ENCODE measurements at regions not wholly inside any gene's neighbourhood (a gene's known extent, or its start where the extent isn't known, plus 50 kb on each side); places are given as distances from the start of the nearest gene placed in this dataset.

DNA sequence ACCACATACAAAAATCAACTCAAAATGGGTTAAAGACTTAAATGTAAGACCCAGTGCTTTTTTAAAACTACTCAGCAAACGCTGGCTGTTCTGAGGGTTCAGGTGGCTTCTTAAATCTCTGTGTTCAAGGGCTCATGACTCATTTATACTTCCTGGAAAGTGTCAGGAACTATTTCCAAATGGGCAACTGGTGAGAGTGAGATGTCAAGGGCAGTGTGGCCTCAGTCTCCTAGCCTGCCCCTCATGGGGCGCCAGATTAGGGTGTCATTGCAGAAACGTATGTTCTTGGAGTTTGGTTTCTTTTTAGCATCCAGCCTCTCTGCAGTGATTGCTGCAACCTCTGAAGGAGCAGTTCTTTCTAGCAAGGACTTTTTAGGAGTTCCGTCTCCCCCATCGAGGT, 485.4 kb downstream of the TNS1 start:
- no peak for FAIRE-seq

- FAIRE-seq: no peak
Observed at GRCh38 chr2:217515615-217516309, 487.0 kb downstream of the TNS1 start.

GRCh38 chr2:217513258-217513657, 489.5 kb downstream of the TNS1 start:
- FAIRE-seq: no peak

- no peak for FAIRE-seq
Observed at GRCh38 chr2:217512728-217513127, 490.1 kb downstream of the TNS1 start.

- no peak for FAIRE-seq
Observed at GRCh38 chr2:217512259-217512658, 490.5 kb downstream of the TNS1 start.

- FAIRE-seq: no peak
Observed at GRCh38 chr2:217511850-217512249, 490.9 kb downstream of the TNS1 start.

DNA sequence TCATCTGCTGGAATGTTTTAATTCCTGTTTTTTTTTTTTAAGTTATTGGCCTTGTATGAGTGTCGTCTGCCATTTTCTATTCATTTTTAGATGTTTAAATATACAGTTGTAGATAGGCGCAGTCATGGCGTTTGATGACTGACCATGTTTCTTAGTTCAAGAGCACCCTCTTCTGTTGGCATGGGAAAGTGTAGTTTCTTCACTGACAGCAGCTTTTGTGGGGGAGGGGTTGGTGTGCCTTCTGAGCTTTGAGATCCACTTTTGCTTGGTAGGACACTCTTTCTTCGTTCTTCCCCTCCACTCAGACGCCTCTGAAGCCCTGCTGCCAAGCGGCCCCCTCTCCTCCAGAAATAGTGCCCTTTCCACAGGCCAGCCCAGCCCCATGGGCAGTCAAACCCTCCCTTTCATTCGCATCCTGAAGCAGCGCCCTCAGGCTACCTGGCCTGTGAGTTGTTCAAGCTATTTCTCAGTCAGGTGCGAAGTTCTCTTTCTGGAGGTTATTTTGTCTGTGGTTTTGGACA, 492.0 kb downstream of the TNS1 start:
- peak; percentile 99 for FAIRE-seq

DNA sequence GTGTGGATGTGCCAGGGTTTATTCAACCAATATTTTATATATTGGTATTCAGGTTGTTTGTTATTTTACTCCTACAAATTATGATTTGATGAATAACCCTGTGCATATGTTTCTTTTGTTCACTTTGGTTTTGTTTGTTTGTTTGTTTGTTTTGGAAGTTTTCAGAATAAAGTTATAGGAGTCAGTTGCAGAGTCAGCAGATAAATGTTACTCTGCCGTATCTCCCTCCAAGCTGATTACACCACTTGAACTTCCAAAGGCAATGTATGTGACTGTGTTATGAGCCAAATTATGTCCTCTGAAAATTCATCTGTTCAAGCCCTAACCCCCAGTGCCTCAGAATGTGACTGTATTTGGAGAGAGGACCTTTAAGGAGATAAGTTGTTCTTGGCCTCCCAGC, 497.5 kb downstream of the TNS1 start:
- no peak for FAIRE-seq

DNA sequence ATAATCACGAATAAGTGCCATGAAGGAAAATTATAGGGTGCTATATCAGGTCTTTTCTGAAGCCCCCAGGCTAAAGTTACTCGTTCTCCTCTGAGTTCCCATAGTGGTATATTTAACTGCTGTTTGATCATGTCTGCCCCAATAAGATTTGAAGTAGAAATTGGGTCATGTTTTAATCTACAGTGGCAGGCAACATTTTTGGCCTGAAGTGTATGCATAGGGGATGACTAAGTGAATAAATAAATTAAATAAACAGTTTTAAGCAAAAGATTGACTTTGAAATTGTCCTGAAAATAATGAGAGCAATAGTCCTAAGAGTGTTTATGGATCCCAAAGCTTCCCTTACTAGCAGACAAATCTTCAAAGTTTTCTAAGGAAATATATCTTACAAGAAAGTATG, 500.9 kb downstream of the TNS1 start:
- FAIRE-seq: no peak

GRCh38 chr2:217497843-217498377, 504.9 kb downstream of the TNS1 start:
- no peak for FAIRE-seq

DNA sequence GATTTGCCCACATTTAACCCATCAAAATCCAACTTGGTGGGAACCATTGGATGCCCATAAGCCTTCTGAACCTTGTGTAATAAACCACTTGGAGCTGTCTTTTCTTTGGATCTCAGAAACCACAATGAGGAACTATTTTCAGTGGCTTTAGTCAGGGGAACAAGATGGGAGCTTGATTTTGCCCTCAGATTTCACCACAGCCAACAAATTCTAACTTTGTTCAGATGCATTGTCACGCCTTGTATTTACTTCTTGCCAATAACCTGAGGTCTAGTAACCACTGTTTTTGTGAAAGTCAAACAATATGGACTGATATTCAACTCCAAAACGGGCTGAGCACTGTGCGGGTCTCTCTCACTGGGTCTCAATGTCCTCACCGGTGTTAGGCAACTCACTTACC, 508.2 kb downstream of the TNS1 start:
- FAIRE-seq: no peak

DNA sequence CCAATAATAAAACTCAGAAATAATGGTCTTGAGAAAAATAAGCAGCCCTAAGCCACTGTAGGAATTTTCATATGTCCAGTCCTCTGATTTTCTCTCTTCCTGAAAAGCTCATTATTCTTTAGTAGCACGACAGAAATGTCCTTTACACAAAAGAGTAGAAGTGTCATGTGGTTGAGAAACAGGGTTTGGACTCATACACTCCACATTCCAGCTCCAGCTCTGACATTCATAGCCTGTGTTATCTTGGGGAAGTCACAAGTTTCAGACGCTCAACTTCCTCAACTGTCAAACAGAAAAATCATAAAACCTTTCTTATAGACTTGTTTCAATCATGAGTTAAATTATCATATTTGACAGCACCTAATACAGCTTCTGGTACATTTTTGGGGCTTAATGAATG, 511.5 kb downstream of the TNS1 start:
- no peak for FAIRE-seq

DNA sequence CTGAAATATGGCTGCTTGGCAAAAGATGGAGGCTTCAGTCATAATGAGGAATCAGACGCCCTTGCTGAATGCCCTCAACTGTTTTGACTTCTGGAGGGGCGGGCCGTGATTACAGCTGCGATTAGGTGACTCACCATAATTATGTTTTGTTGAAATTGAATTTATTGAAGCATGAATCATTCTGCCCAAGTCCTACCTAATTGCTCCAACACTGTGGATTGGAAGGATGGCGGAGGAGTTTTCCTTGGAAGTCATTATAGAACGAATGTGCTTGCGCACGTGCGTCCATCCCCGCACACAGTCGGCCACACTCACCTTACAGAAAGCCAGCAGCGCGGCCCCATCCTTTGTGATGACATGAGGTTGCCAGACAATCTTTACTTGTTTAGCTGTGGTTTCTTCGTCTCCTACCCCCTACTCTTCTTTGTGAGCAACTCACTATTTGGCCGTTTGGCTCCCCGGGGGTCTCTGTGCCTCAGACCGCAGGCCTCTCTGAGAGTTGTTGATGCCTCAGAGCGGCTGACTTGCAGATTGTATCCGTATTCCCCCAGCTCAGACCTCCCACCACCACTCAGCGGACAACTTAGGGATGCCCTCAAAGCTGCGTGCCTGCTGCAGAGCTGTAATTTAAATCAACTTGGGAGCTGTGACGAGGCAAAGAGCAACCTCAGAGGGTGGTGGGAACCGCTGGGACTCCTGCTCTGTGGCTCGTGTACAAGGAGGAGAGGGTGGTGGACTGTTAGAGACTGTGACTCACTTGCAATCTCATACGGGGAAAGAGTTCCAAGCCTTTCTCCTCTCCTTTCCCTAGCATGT, 513.4 kb downstream of the TNS1 start:
- FAIRE-seq: no peak

DNA sequence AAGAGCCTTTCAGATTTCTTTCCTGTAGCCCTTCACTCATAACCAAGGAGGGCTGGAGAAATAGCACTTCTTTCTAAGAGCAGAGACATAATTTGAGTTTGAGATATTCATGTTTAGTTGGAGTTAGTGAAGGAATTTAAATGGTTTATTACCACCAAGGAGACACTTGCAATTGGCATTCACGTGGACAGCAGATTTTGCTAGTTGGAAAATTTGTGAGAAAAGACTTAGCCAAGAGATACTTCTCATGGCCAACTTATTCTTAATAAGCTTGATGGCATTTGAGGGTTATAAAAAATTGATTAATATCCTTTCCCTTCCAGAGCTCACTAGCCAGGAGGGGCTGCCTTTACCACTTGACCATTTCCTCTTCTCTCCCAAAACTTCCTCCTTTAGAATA, 518.7 kb downstream of the TNS1 start:
- no peak for FAIRE-seq

- FAIRE-seq: no peak
Observed at GRCh38 chr2:217482056-217482710, 520.6 kb downstream of the TNS1 start.

GRCh38 chr2:217481577-217481976, 521.2 kb downstream of the TNS1 start:
- no peak for FAIRE-seq

DNA sequence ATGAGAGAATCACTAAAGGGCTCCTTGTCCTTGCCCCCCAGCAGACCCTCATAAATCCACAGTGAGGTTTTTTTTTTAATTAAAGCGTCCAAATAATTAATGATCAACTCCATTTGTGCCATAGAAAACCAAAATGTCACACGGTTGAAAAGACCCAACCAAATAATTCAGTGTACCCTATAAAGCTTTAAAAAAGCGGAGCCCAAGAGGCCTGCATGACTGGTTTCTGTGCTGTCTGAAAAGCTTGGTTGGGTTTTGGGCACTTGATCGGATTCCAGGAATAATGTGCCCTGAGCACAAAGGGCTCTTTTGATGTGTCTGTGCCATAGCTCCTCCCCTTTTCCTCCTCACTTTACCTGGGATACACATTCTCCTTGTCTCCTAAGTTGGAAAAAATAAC, 523.2 kb downstream of the TNS1 start:
- no peak for FAIRE-seq

DNA sequence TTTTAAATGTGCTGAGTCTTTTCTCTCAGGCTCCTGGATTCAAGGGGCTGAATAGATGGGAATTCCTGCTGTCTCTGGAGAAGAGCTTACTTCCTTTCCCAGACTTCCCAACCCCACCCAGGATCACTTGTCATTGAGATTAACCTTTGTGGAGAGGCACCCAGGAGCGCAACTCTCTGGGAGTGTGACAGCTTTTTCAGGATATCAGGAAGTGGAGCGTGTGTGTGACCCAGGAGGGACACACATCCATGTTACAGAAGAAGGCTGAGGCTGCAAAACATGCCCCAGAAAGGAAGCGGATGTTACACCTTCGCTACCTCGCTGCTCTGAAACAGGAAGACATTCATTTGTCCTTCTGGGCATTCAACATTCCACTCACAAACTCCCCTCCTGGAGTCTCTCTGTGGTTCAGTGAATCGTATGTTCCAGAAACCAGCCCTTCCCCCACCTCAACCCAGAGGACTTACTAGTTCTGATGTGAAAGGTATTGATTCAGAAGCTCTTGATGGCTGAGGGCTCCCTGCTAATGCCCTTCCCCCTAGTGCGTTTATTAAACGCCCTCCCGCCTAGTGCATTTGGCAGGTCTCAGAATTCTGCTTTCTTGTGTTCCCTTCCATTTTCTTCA, 523.9 kb downstream of the TNS1 start:
- FAIRE-seq: no peak

DNA sequence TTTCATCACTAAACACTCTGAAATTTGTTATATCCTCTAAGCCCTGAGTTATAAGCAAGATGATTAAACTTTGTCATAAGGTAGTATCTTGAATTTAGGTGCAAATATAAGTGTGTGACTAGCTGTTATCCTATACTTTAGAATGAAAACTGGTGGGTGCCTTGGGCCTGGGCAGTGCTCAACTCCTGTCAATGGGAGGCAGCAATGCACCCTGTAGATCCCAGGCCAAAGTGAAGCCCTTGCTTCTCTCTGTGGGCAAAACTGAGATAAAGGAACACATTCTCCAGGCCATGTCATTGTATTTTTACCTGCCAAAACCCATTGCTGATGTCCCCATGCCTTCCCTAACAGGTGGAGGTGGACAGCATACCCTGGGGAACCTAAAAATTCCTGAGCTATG, 525.2 kb downstream of the TNS1 start:
- FAIRE-seq: no peak

- FAIRE-seq: no peak
Observed at GRCh38 chr2:217475791-217476190, 527.0 kb downstream of the TNS1 start.

DNA sequence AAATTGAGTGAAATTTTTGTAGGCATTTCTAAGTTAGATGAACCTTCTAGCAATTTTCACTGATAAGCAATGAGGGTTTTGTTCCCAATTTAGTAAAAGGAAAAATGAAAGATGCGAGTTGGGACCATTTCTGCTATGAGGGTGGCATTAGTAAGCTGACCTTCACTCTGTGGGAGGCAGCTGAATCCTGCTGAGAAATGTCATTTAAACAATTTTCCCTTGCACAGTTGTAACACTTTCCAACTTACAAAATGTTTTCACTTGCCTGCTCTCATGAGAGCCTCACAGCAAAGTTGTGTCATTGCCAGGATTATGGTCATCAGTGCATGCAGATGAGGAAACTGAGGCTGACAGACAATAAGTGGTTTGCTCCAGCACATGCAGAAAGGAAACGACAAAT, 527.7 kb downstream of the TNS1 start:
- FAIRE-seq: no peak

DNA sequence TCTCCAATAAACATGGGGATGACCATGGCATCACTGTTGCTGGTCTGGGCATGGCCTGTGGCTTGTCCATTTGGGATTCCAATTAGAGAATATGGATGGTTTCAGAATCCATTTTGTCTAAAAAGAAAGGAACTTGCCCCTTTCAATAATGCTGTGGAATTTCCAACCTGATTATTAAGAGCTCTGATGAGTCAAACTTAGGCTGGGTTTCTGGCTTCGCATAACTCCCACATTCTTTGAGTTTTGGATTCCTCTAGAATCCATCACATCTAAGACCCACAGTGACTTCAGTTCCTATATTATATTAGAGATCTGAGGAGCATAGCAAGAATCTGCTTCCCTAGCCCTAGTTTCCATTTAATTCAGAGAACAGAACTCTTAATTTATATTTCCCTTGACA, 531.5 kb downstream of the TNS1 start:
- no peak for FAIRE-seq

DNA sequence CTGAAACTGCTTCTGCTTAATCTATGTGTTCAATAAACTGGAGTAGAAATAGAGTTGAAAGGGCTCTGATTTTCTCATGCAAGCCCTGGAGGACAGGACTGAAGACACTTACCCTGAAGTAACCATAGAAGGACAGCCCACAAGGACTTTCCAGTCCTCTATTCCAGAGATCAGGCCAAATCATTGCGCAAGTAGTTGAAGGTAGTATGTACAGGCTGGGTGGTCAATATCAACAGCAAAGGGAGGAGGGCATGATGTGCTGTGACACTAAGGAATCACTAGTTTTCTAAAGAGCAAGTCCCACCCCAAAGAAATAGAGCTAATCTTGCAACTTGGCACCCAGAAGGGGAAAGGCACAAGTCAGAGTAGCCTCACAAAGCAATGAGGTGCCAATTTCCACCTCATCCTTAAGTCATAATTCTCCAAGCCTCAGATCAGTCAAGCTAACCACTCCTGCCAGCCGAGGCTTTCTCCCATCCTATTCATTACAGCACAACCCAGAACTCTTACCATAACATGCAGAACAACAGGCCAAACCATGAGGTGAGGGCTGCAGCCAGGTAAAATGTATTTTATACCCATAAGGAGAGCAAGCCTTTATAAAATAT, 533.5 kb downstream of the TNS1 start:
- no peak for FAIRE-seq
